GM23338 (cell line): ENCODE measurements at regions not wholly inside any gene's neighbourhood (a gene's known extent, or its start where the extent isn't known, plus 50 kb on each side); places are given as distances from the start of the nearest gene placed in this dataset.

ENCODE experiments used
- ATAC-seq: fragments of 200-7000 bp; cut with Tn5 transposase; 3 replicates; pipeline ENCODE4 v1.9.1; 2020
- DNase-seq: peaks from one replicate; pipeline ENCODE4 v3.0.0-alpha.2; 2015; ENCODE audit warnings: low spot score
- H2AFZ ChIP-seq: fragments of 200-600 bp; sonication (generic); 2 replicates; pipeline ENCODE4 v1.8.0; 2016; ENCODE audit warnings: antibody characterized with exemption, mild to moderate bottlenecking, moderate library complexity
- H3F3A ChIP-seq: fragments of 200-600 bp; sonication (generic); replicated peaks from 2 replicates; pipeline ENCODE4 v1.8.0; 2017; ENCODE audit warnings: antibody characterized with exemption, mixed run types, low read depth
- H3K27ac ChIP-seq: fragments of 200-600 bp; sonication (generic); 2 replicates; pipeline ENCODE4 v1.6.1; 2016; ENCODE audit warnings: low read depth
- H3K27me3 ChIP-seq: fragments of 200-600 bp; sonication (generic); 2 replicates; pipeline ENCODE4 v1.8.0; 2016; ENCODE audit warnings: mild to moderate bottlenecking, mixed run types, moderate library complexity; ENCODE audit not compliant: insufficient read depth
- H3K36me3 ChIP-seq: fragments of 200-600 bp; sonication (generic); 2 replicates; pipeline ENCODE4 v1.8.0; 2016; ENCODE audit warnings: mild to moderate bottlenecking; ENCODE audit not compliant: insufficient read depth
- H3K4me1 ChIP-seq: fragments of 200-600 bp; sonication (generic); 2 replicates; pipeline ENCODE4 v1.8.0; 2016; ENCODE audit warnings: mild to moderate bottlenecking, moderate library complexity; ENCODE audit not compliant: insufficient read depth
- H3K4me2 ChIP-seq: fragments of 200-600 bp; sonication (generic); 2 replicates; pipeline ENCODE4 v1.7.1; 2017; ENCODE audit warnings: mixed run types
- H3K4me3 ChIP-seq: fragments of 200-600 bp; sonication (generic); 2 replicates; pipeline ENCODE4 v1.6.1; 2016; ENCODE audit warnings: mixed run types
- H3K79me2 ChIP-seq: fragments of 200-600 bp; sonication (generic); replicated peaks from 2 replicates; pipeline ENCODE4 v1.8.0; 2017; ENCODE audit warnings: mild to moderate bottlenecking; ENCODE audit not compliant: insufficient read depth
- H3K9me2 ChIP-seq: fragments of 200-600 bp; sonication (generic); 2 replicates; pipeline ENCODE4 v1.8.0; 2017; ENCODE audit not compliant: insufficient read depth
- H4K20me1 ChIP-seq: fragments of 200-600 bp; sonication (generic); replicated peaks from 2 replicates; pipeline ENCODE4 v1.8.0; 2017; ENCODE audit warnings: mild to moderate bottlenecking; ENCODE audit not compliant: insufficient read depth
- H3K27ac Mint-ChIP-seq: 2 replicates; pipeline ENCODE4 v1.8.0; 2020; ENCODE audit warnings: inconsistent platforms, mild to moderate bottlenecking, moderate library complexity, mixed read lengths
- H3K27me3 Mint-ChIP-seq: 3 replicates; pipeline ENCODE4 v1.8.0; 2022; ENCODE audit warnings: low read depth, mild to moderate bottlenecking, moderate library complexity, mixed read lengths, inconsistent platforms; ENCODE audit not compliant: insufficient read depth, poor library complexity
- H3K36me3 Mint-ChIP-seq: 3 replicates; pipeline ENCODE4 v1.8.0; 2021; ENCODE audit warnings: low read depth, mild to moderate bottlenecking, inconsistent platforms, moderate library complexity, mixed read lengths
- H3K4me1 Mint-ChIP-seq: 3 replicates; pipeline ENCODE4 v1.8.0; 2020; ENCODE audit warnings: mild to moderate bottlenecking, inconsistent platforms, mixed read lengths
- H3K4me3 Mint-ChIP-seq: 3 replicates; pipeline ENCODE4 v1.8.0; 2021; ENCODE audit warnings: moderate library complexity, mild to moderate bottlenecking, inconsistent platforms, mixed read lengths
- H3K9me3 Mint-ChIP-seq: 3 replicates; pipeline ENCODE4 v1.8.0; 2020; ENCODE audit warnings: moderate library complexity, mild to moderate bottlenecking, inconsistent platforms, mixed read lengths
- CREB1 ChIP-seq: fragments of 250-450 bp; sonication (Bioruptor Pico); IDR thresholded peaks from 2 replicates; pipeline ENCODE4 v1.5.0; 2020; ENCODE audit warnings: low read depth, mild to moderate bottlenecking, moderate library complexity
- EZH2 ChIP-seq: fragments of 200-600 bp; sonication (generic); IDR thresholded peaks from one replicate; pipeline ENCODE4 v1.8.0; 2017; ENCODE audit warnings: antibody characterized with exemption, mild to moderate bottlenecking, low read depth; ENCODE audit not compliant: unreplicated experiment
- EZH2phosphoT487 ChIP-seq: fragments of 200-600 bp; sonication (generic); IDR thresholded peaks from one replicate; pipeline ENCODE4 v1.8.1; 2018; ENCODE audit warnings: antibody characterized with exemption; ENCODE audit not compliant: unreplicated experiment
- JUNB ChIP-seq: IDR thresholded peaks from one replicate; pipeline ENCODE4 v1.6.1; 2016; ENCODE audit warnings: antibody characterized with exemption; ENCODE audit not compliant: unreplicated experiment
- NANOG ChIP-seq: IDR thresholded peaks from 2 replicates; pipeline ENCODE4 v1.6.1; 2016; ENCODE audit warnings: antibody characterized with exemption, borderline replicate concordance
- POLR2AphosphoS5 ChIP-seq: IDR thresholded peaks from 2 replicates; pipeline ENCODE4 v1.6.1; 2016; ENCODE audit warnings: antibody characterized with exemption, low read depth
- STAT1 ChIP-seq: IDR thresholded peaks from one replicate; pipeline ENCODE4 v1.6.1; 2016; ENCODE audit warnings: antibody characterized with exemption; ENCODE audit not compliant: unreplicated experiment
- ZNF114 ChIP-seq: fragments of 250-450 bp; sonication (Bioruptor Pico); IDR thresholded peaks from 2 replicates; pipeline ENCODE4 v1.5.0; 2020; ENCODE audit warnings: mild to moderate bottlenecking, moderate library complexity
- ZNF331 ChIP-seq: fragments of 250-450 bp; sonication (Bioruptor Pico); IDR thresholded peaks from 2 replicates; pipeline ENCODE4 v1.5.0; 2020; ENCODE audit warnings: low read depth, mild to moderate bottlenecking, moderate library complexity
- TF ChIP-seq, protein P1 (sequence below): IDR thresholded peaks from one replicate; pipeline ENCODE4 v1.6.1; 2018; ENCODE audit warnings: antibody characterized with exemption; ENCODE audit not compliant: unreplicated experiment
- TF ChIP-seq, protein P2 (sequence below): IDR thresholded peaks from 2 replicates; pipeline ENCODE4 v1.6.1; 2016; ENCODE audit warnings: antibody characterized with exemption
- TF ChIP-seq, protein P3 (sequence below): fragments of 250-450 bp; sonication (Bioruptor Pico); IDR thresholded peaks from 2 replicates; pipeline ENCODE4 v1.5.0; 2020; ENCODE audit warnings: mild to moderate bottlenecking, moderate library complexity
- TF ChIP-seq, protein P4 (sequence below), 2 experiments: fragments of 200-600 bp in 1 of 2; sonication (generic) in 1 of 2; conservative IDR thresholded peaks; 2 replicates each; pipeline versions ENCODE4 v1.5.1 to v1.6.1; 2016 to 2017; ENCODE audit warnings: antibody characterized with exemption in 2 of 2, low read depth in 2 of 2, mild to moderate bottlenecking in 2 of 2, moderate library complexity in 1 of 2

DNA sequence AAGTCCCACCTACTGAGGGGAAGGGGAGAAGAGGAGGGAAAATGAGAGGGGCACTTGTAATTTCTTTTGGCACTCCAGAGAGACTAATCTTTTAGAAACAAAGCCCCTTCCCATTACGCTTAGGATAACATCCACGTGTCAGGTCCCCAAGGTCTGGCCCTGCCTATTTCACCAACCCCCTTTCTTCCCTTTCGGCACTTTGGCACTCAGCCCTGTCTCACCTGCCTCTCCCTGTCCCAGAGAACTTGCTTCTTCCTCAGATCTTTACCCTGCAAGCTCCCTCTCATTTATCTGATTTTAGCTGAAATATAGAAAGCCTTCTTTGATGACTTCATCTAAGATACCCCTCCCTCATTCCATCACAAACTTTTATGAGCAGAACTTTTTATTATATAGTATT, 55.5 kb downstream of the RASSF10 start:
- TF ChIP-seq, protein P1, sequence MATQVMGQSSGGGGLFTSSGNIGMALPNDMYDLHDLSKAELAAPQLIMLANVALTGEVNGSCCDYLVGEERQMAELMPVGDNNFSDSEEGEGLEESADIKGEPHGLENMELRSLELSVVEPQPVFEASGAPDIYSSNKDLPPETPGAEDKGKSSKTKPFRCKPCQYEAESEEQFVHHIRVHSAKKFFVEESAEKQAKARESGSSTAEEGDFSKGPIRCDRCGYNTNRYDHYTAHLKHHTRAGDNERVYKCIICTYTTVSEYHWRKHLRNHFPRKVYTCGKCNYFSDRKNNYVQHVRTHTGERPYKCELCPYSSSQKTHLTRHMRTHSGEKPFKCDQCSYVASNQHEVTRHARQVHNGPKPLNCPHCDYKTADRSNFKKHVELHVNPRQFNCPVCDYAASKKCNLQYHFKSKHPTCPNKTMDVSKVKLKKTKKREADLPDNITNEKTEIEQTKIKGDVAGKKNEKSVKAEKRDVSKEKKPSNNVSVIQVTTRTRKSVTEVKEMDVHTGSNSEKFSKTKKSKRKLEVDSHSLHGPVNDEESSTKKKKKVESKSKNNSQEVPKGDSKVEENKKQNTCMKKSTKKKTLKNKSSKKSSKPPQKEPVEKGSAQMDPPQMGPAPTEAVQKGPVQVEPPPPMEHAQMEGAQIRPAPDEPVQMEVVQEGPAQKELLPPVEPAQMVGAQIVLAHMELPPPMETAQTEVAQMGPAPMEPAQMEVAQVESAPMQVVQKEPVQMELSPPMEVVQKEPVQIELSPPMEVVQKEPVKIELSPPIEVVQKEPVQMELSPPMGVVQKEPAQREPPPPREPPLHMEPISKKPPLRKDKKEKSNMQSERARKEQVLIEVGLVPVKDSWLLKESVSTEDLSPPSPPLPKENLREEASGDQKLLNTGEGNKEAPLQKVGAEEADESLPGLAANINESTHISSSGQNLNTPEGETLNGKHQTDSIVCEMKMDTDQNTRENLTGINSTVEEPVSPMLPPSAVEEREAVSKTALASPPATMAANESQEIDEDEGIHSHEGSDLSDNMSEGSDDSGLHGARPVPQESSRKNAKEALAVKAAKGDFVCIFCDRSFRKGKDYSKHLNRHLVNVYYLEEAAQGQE, result no peak
- TF ChIP-seq EZH2, result no peak
- TF ChIP-seq, protein P2, sequence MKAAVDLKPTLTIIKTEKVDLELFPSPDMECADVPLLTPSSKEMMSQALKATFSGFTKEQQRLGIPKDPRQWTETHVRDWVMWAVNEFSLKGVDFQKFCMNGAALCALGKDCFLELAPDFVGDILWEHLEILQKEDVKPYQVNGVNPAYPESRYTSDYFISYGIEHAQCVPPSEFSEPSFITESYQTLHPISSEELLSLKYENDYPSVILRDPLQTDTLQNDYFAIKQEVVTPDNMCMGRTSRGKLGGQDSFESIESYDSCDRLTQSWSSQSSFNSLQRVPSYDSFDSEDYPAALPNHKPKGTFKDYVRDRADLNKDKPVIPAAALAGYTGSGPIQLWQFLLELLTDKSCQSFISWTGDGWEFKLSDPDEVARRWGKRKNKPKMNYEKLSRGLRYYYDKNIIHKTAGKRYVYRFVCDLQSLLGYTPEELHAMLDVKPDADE, result no peak
- no peak for TF ChIP-seq NANOG
- no peak for TF ChIP-seq JUNB
- no peak for TF ChIP-seq ZNF114 (CRISPR knock-in tag)
- no peak for TF ChIP-seq ZNF331
- no peak for TF ChIP-seq EZH2phosphoT487
- no peak for TF ChIP-seq CREB1
- TF ChIP-seq, protein P3, sequence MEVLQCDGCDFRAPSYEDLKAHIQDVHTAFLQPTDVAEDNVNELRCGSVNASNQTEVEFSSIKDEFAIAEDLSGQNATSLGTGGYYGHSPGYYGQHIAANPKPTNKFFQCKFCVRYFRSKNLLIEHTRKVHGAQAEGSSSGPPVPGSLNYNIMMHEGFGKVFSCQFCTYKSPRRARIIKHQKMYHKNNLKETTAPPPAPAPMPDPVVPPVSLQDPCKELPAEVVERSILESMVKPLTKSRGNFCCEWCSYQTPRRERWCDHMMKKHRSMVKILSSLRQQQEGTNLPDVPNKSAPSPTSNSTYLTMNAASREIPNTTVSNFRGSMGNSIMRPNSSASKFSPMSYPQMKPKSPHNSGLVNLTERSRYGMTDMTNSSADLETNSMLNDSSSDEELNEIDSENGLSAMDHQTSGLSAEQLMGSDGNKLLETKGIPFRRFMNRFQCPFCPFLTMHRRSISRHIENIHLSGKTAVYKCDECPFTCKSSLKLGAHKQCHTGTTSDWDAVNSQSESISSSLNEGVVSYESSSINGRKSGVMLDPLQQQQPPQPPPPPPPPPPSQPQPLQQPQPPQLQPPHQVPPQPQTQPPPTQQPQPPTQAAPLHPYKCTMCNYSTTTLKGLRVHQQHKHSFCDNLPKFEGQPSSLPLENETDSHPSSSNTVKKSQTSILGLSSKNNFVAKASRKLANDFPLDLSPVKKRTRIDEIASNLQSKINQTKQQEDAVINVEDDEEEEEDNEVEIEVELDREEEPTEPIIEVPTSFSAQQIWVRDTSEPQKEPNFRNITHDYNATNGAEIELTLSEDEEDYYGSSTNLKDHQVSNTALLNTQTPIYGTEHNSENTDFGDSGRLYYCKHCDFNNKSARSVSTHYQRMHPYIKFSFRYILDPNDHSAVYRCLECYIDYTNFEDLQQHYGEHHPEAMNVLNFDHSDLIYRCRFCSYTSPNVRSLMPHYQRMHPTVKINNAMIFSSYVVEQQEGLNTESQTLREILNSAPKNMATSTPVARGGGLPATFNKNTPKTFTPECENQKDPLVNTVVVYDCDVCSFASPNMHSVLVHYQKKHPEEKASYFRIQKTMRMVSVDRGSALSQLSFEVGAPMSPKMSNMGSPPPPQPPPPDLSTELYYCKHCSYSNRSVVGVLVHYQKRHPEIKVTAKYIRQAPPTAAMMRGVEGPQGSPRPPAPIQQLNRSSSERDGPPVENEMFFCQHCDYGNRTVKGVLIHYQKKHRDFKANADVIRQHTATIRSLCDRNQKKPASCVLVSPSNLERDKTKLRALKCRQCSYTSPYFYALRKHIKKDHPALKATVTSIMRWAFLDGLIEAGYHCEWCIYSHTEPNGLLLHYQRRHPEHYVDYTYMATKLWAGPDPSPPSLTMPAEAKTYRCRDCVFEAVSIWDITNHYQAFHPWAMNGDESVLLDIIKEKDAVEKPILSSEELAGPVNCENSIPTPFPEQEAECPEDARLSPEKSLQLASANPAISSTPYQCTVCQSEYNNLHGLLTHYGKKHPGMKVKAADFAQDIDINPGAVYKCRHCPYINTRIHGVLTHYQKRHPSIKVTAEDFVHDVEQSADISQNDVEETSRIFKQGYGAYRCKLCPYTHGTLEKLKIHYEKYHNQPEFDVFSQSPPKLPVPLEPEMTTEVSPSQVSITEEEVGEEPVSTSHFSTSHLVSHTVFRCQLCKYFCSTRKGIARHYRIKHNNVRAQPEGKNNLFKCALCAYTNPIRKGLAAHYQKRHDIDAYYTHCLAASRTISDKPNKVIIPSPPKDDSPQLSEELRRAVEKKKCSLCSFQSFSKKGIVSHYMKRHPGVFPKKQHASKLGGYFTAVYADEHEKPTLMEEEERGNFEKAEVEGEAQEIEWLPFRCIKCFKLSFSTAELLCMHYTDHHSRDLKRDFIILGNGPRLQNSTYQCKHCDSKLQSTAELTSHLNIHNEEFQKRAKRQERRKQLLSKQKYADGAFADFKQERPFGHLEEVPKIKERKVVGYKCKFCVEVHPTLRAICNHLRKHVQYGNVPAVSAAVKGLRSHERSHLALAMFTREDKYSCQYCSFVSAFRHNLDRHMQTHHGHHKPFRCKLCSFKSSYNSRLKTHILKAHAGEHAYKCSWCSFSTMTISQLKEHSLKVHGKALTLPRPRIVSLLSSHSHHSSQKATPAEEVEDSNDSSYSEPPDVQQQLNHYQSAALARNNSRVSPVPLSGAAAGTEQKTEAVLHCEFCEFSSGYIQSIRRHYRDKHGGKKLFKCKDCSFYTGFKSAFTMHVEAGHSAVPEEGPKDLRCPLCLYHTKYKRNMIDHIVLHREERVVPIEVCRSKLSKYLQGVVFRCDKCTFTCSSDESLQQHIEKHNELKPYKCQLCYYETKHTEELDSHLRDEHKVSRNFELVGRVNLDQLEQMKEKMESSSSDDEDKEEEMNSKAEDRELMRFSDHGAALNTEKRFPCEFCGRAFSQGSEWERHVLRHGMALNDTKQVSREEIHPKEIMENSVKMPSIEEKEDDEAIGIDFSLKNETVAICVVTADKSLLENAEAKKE (CRISPR knock-in tag), result no peak
- no peak for TF ChIP-seq POLR2AphosphoS5
- TF ChIP-seq, protein P4, sequence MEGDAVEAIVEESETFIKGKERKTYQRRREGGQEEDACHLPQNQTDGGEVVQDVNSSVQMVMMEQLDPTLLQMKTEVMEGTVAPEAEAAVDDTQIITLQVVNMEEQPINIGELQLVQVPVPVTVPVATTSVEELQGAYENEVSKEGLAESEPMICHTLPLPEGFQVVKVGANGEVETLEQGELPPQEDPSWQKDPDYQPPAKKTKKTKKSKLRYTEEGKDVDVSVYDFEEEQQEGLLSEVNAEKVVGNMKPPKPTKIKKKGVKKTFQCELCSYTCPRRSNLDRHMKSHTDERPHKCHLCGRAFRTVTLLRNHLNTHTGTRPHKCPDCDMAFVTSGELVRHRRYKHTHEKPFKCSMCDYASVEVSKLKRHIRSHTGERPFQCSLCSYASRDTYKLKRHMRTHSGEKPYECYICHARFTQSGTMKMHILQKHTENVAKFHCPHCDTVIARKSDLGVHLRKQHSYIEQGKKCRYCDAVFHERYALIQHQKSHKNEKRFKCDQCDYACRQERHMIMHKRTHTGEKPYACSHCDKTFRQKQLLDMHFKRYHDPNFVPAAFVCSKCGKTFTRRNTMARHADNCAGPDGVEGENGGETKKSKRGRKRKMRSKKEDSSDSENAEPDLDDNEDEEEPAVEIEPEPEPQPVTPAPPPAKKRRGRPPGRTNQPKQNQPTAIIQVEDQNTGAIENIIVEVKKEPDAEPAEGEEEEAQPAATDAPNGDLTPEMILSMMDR (conservative IDR thresholded peaks at IDR 0.05; ENCODE audit: low read depth in 2 of 2), result no peak
- TF ChIP-seq STAT1, result no peak

More for the DNA sequence above, 55.5 kb downstream of the RASSF10 start:
- DNase-seq, result no peak
- no peak overlapping the region for H3K27ac ChIP-seq
- no peaks in the 10 kb centered on the region for H3K27me3 ChIP-seq
- H3F3A ChIP-seq, result no peaks in the 10 kb centered on the region
- H3K4me2 ChIP-seq, result no peak overlapping the region
- Mint-ChIP-seq H3K27ac (no peak overlapping the region), H3K27me3 (peaks cover 3% of the 10 kb centered on the region), H3K9me3 (no peaks in the 10 kb centered on the region), H3K4me3 (no peak overlapping the region), H3K36me3 (no peaks in the 10 kb centered on the region; the same call in 2 of the 3 replicates), H3K4me1 (peaks cover 3% of the 10 kb centered on the region; the same call in 1 of the 3 replicates)
- H4K20me1 ChIP-seq, result no peaks in the 10 kb centered on the region
- no peaks in the 10 kb centered on the region for H3K9me2 ChIP-seq
- H3K36me3 ChIP-seq, result no peaks in the 10 kb centered on the region
- H3K4me1 ChIP-seq, result no peaks in the 10 kb centered on the region
- H2AFZ ChIP-seq, result peak overlapping the region; percentile 63; the same call in 1 of the 2 replicates
- ATAC-seq, result no peak
- no peak overlapping the region for H3K4me3 ChIP-seq
- no peaks in the 10 kb centered on the region for H3K79me2 ChIP-seq
